Lower leg skin (tissue), 3 donors: ENCODE measurements at regions not wholly inside any gene's neighbourhood (a gene's known extent, or its start where the extent isn't known, plus 50 kb on each side); places are given as distances from the start of the nearest gene placed in this dataset.

Source experiments
- CTCF ChIP-seq, 3 donors: fragments of 450-650 bp; IDR thresholded peaks; one replicate each; pipeline ENCODE4 v1.5.1; 2016; ENCODE audit warnings: antibody characterized with exemption in 3 of 3, mild to moderate bottlenecking in 3 of 3, moderate library complexity in 2 of 3
- POLR2A ChIP-seq, 2 donors: fragments of 450-650 bp; IDR thresholded peaks; one replicate each; pipeline ENCODE4 v1.6.1; 2016 to 2017; ENCODE audit warnings: antibody characterized with exemption in 2 of 2, mild to moderate bottlenecking in 1 of 2, moderate library complexity in 1 of 2

GRCh38 chr21:41648591-41649031 is 118.2 kb downstream of the RIPK4 start:
- TF ChIP-seq CTCF (IDR thresholded peaks at IDR 0.05) (no peak), POLR2A (IDR thresholded peaks at IDR 0.05) (no peak)
